ENCODE measurements at regions not wholly inside any gene's neighbourhood (a gene's known extent, or its start where the extent isn't known, plus 50 kb on each side); places are given as distances from the start of the nearest gene placed in this dataset.

- no peak for TF ChIP-seq CTCF (IDR thresholded peaks at IDR 0.05)
- TF ChIP-seq POLR2A (IDR thresholded peaks at IDR 0.05), result no peak
Measured at GRCh38 chr10:123449234-123449962, 216.8 kb upstream of the GPR26 start.

All from esophagus squamous epithelium (tissue), 4 donors.